Kidney glomerular epithelial cell (primary cell): ENCODE measurements at regions not wholly inside any gene's neighbourhood (a gene's known extent, or its start where the extent isn't known, plus 50 kb on each side); places are given as distances from the start of the nearest gene placed in this dataset.

Experiments used
- DNase-seq: peaks from one replicate; lab custom pipeline; 2025; lab: John Stamatoyannopoulos, UW

- no peak for DNase-seq
Measured at GRCh38 chr2:29974086-29974485, 52.7 kb upstream of the ALK start.

GRCh38 chr2:29977284-29977683 lies 55.9 kb upstream of the ALK start:
- no peak for DNase-seq

GRCh38 chr2:29981402-29981801 lies 60.0 kb upstream of the ALK start:
- no peak for DNase-seq

GRCh38 chr2:29983308-29983707 lies 61.9 kb upstream of the ALK start:
- DNase-seq = no peak

GRCh38 chr2:29987146-29987545 lies 65.8 kb upstream of the ALK start:
- DNase-seq = no peak

GRCh38 chr2:29990129-29990528 lies 68.7 kb upstream of the ALK start:
- no peak for DNase-seq

- no peak for DNase-seq
Measured at GRCh38 chr2:29991086-29991485, 69.7 kb upstream of the ALK start.

- no peak for DNase-seq
Measured at GRCh38 chr2:29995241-29995640, 73.9 kb upstream of the ALK start.

GRCh38 chr2:30003128-30003527 lies 81.7 kb upstream of the ALK start:
- no peak for DNase-seq

- no peak for DNase-seq
Measured at GRCh38 chr2:30022444-30023071, 101.2 kb upstream of the ALK start.

GRCh38 chr2:30024281-30024680 lies 102.9 kb upstream of the ALK start:
- DNase-seq = no peak

GRCh38 chr2:30026091-30027055 lies 105.0 kb upstream of the ALK start:
- no peak for DNase-seq

- DNase-seq = no peak
Measured at GRCh38 chr2:30029804-30030203, 108.4 kb upstream of the ALK start.

- no peak for DNase-seq
Measured at GRCh38 chr2:30030361-30030760, 109.0 kb upstream of the ALK start.

GRCh38 chr2:30031184-30031583 lies 109.8 kb upstream of the ALK start:
- DNase-seq = no peak

GRCh38 chr2:30034052-30034775 lies 112.6 kb upstream of the YPEL5 start:
- DNase-seq = no peak

GRCh38 chr2:30037016-30037415 lies 109.8 kb upstream of the YPEL5 start:
- no peak for DNase-seq

- no peak for DNase-seq
Measured at GRCh38 chr2:30038419-30038818, 108.4 kb upstream of the YPEL5 start.

GRCh38 chr2:30039101-30039500 lies 107.7 kb upstream of the YPEL5 start:
- DNase-seq = no peak

- DNase-seq = no peak
Measured at GRCh38 chr2:30040147-30040546, 106.7 kb upstream of the YPEL5 start.

- no peak for DNase-seq
Measured at GRCh38 chr2:30041884-30042283, 104.9 kb upstream of the YPEL5 start.

- no peak for DNase-seq
Measured at GRCh38 chr2:30046396-30046795, 100.4 kb upstream of the YPEL5 start.

- DNase-seq = no peak
Measured at GRCh38 chr2:30046979-30047378, 99.8 kb upstream of the YPEL5 start.
